ENCODE measurements at regions not wholly inside any gene's neighbourhood (a gene's known extent, or its start where the extent isn't known, plus 50 kb on each side); places are given as distances from the start of the nearest gene placed in this dataset.

DNA sequence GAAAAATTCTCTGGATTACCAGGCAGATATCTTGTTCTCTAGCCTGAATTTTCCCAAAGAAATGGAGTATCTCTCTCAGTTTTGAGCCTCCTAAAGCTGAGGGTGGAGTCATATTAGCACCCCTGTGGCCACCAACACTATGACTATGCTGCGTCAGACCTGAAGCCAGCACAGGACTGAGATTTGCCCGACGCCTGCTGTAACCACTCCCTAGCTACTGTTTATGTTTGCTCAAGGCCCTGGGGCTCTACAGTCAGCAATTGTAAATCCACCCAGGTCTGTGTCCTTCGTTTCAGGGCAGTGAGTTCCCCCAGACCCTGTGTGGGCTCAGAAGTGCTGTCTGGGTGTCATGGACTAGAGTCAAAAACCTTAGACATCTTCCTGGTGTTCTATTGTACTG lies 61.4 kb downstream of the ZXDA start:
- no peak for DNase-seq

DNA sequence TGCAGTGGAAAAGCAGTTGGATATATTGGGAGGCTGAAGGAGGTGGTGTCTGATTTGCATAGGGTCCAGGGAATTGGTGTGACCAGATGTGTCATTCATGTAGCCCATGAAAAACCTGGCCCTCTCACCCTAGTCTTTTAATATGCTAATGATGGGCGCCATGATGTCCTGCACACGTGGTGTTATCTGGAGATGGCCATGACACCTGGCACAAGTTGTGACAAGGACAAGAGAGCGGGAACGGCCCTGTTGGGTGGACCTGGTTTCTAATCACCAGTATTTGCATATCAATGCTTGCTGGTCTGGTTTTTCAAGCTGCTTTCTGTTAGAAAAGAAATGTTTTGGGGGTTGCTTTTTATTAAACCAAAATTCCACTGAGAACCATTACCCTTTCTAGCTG lies 87.4 kb downstream of the ZXDA start:
- DNase-seq = no peak

DNA sequence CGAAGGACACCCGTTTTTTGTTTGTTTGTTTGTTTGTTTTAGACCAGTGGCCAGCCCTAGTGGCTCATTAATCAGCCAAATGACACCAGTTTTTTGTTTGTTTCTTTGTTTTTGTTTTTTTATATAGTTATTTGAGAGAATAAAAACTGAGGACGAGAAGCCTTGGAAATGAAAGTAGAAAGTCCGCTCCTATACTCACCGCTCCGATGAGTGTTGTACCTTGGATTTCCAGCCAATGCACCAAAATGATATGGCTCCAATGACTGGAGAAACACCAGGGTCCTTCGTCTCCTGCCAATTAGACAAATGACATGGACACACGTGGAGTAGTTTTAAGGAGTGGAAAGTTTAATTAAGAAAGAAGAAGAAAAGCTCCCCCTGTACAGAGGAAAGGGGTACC lies 87.9 kb downstream of the ZXDA start:
- DNase-seq = no peak

DNA sequence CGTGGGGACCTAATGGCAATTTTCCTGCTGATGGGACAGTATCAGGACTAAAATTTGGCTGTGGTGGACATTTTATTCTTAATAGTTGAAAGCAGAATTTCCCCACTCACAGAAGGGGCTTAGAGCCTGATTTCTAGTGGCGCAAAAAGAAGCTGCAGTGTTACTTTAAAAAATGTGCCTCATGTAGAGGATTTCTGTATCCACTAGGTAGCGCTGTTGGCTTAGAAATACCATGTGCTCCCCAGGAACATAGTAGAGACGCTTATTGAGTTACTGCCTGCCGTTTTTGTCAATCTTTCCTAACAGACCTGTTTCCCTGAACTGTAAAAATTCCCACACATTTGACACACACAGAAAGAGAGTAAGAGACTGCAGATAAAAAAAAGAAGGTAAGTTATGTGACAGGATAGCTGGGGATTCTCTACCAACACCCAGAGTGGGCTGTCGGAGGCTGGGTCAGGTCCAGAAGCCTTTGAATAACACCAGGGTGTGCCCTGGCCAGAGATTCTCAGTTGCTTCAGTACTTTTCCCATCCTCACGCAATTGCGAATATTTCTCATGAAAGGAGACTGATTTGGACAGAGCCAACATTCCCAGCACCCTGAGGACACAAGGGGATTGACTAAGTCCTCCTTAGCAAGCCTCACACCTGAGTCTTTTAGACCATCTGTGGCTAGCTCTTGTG lies 88.4 kb downstream of the ZXDA start:
- DNase-seq = peak; percentile 13

DNA sequence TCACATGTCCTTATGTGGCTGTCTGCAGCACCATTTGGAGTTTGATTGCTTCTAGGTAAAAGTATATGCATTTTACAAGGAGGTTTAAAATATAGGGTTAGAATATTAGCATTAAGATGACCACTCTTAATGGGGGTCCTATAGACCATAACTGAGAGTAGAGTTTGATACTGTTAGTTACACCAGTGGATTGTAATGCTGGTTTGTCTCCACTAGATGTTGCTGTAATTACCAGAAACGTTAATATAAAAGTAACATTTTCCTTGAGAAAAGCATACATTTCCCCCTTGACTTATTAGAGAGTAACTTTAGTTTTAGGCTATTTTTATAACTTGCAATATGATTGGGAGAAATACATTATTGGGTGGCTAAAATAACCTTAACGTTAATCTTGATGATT lies 93.0 kb downstream of the ZXDA start:
- DNase-seq = no peak

DNA sequence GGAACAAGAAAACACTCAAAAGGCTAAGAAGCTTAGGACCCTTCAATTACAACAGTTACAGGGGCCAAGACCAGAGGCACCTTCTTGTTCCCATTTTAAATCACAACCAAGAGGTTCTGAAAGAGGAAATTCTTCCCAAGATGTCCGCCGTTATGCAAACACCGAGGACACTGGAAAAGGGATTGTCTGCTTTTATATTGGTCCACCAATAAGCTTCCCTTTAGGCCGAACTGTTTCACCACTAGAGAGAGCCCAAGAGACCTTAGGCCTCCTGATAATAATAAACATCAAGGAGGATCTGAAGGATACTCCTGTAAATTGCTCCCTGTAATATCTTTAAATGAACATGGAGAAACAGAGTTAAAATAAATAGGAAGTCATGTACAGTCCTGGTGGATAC lies 92.6 kb upstream of the NLRP2B start:
- no peak for DNase-seq

DNA sequence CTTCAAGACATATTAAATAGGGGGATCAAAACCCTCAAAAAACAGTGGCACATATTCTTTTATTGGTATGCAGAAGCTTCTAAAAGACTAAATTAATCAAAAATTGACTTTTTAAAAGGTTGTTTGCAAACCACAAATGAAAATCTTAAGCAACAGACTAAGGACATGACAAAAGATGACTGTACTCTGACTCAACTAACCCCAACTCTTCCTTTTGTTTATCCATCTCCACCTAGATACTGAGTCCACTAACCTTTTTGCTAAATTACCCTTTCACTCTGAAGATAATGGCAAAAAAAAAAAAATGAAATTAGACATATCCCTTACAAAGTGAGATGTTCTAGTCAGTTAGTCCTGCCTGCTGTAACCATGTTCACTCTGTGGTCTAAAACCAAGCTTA lies 91.6 kb upstream of the NLRP2B start:
- no peak for DNase-seq

DNA sequence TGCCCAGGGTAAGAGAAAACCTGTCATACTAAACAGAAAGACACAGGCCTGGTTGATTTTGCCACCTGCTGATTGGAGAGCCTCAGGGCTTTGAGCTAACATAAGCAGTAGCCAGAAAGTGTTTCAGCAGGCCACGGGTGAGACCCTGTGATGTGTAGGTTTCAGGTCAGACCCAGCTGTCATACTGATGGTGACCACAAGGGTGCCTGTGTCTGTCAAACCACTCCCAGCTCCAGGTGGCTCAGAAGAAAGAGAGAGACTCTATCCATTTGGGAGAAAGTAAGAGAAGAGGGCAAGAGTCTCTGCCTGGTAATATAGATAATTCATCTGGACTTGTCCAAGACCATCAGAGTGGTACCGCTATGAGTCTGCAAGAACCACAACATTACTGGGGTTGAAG lies 72.8 kb upstream of the NLRP2B start:
- DNase-seq = no peak

DNA sequence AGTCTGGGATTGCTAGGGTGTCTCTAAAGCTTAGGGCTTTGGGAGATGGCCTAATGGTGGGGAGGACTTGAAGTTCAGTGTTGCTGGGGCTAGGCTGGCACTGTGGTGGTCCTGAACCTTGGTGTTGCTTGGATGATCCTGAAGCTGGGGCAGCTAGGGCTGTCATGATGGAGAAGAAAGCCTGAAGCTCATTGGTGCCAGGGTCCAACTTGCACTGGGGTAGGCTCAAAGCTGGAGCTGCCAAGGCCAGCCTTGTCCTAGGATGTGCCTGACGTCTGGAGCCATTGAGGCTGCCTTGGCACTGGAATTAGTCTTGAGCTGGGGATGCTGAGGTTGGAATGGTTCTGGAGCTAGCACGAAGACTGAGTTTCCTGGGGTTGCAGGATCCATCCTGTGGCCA lies 61.0 kb upstream of the NLRP2B start:
- DNase-seq = no peak

DNA sequence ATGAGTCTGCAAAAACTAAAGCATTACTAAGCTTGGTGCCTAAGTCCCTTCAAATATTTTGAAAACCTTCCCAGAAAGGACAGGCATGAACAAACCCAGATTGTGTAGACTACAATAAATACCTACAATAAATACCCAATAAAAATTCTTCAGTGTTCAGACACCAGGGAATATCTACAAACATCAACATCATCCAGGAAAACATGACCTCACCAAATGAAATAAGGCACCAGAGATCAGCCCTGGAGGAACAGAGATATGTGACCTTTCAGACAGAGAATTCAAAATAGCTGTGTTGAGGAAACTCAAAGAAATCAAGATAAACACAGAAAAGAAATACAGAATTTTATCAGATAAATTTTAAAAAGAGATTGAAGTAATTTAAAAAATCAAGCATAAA lies 57.8 kb upstream of the NLRP2B start:
- no peak for DNase-seq
